ENCODE measurements at regions not wholly inside any gene's neighbourhood (a gene's known extent, or its start where the extent isn't known, plus 50 kb on each side); places are given as distances from the start of the nearest gene placed in this dataset.

DNA sequence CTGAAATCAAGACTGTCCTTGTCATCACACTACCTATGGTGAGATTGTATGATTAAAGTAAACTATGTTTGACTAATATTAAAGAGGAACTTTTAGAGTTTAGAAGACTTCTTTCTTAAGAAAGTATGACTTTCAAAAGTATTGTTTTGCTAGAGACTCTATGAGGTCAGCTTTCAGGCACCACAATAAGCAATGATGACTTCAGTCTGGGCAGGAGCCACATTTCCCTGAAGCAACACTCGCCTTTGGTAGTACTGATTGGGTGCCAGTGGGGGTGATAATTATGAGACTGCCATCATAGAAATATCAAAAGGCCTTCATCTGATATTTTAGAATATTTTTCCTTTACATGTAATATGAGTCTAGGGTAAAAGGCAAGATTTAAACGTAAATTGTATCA lies 212.6 kb downstream of the DTHD1 start:
- DNase-seq: no peak

DNA sequence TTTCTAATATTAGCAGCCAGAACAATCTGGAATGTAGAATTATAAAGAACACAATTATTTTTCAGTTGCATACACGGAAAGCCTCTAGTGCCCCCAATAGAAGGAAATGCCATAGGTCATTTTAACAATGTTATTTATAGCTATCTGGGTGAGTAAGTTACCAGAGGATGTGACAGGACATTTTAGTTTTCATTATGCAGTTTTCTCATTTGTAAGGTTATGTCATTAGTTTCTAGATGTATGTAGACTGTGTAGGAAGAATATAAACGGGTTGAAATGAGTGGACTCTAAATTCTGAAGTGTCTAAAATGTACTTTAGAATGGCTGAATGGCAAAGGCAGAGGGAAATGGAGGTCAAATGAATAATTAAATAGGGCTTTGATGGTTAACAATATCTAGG lies 213.3 kb downstream of the DTHD1 start:
- DNase-seq: no peak

DNA sequence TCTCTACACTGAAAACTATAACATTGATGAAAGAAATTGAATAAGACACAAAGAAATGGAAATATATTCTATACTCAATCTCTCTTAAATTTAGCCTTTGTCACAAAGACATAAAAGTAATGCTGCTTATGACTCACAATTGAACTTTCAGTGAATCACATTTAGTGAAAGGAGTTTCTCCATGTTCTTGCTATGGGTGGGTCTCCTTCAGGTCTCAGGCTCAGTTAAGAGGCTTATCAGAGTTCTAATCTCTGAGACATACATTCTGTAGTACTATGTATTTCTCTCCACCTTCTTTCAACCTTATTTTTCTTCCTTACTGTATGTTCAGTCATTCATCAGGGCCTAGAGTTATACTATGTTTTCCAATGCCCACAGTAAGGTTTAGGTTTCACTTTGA lies 220.9 kb downstream of the DTHD1 start:
- no peak for DNase-seq

DNA sequence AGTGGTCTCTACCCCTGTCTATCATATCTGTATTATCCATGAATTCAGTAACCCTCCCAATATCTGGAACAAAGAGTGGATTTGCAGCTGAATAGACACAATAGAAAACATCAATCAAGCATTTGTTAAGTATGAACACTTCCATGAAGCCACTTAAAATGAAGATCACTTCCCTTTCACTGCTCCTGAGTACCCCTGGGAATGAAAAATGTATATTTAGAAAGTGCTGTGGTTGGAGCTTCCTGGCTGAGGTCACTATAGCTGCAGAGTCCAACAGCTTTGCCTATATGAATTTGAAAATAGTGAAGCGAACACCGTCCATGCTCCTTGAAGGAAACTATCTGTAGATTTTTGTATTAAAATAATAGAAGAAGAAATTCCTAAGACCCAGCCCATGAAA lies 227.0 kb downstream of the DTHD1 start:
- no peak for DNase-seq

DNA sequence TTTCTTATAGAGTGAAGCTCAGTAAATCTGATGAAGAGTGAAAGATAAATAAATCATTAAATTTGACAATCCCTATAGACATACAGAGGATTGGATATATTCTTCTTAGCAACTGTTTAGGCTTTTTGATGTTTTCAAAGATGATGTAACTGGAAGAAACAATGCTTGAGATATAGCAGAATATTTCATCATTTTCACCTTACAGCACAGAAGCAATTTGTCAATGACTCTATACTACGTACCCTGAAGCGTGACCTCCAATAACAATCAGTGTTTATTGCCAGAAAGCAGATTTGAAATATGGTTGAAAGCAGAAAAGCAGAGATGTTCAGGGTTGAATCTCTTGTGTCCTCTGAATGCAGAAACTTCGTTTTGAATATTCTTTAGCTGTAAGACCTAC lies 228.4 kb downstream of the DTHD1 start:
- DNase-seq: no peak

DNA sequence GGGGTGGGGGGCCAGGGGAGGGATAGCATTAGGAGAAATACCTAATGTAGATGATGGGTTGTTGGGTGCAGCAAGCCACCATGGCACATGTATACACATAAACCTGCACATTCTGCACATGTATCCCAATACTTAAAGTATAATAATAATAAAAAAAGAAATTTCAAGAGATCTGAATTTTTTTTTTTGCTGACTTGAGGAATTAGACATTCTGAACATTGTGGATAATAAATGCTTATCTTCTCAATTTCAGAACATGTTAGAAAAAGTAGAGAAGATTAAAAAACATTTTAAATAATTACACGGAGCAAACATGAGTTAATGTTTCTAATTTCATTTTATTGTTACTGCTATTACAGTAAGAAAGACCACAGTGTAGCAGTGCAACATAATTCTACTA lies 230.4 kb downstream of the DTHD1 start:
- DNase-seq: no peak

DNA sequence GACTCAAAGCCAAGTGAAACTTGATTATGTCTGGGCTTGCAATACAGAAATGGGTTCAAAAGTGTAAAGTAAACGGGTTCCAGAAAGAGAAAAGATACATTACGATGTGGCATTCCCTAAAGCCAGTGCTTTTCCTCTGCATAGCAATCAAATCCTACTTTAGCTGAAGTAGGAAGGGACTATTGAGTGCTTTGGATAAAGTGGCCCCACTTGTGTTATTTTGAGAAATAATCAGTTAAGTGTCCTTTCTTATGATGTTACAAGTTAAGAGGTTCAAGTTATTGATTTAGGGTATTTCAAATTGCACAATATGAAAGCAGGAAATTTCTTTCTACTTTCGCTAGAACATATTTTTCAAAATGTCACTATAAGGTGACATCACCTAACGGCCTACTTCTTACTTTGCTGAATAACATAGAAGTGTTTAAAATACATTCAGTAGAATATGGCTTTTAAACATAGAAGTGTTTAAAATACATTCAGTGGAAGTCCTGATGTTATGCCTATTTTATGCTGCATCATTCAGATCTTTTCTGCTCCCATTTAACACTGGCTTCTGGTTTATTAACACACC lies 235.2 kb downstream of the DTHD1 start:
- no peak for DNase-seq

DNA sequence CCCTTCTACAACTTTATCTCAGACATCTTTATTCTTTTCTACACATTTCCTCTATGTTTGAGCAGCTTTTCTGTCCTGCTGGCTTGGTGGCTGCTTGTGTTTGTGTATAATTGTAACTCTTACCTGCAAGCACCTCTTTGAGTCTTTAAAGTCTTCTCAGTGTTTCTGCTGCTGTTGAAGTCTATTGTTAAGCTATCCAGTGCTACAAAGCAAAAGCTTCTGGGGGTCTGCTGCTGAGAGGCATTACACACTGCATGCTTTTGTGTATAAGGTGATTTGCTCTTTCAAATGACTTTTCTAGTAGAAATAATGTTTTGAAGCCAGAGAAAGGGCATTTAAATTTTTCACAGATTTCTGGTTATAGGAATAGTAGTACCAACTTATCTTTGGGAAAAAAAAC lies 241.8 kb downstream of the DTHD1 start:
- no peak for DNase-seq

DNA sequence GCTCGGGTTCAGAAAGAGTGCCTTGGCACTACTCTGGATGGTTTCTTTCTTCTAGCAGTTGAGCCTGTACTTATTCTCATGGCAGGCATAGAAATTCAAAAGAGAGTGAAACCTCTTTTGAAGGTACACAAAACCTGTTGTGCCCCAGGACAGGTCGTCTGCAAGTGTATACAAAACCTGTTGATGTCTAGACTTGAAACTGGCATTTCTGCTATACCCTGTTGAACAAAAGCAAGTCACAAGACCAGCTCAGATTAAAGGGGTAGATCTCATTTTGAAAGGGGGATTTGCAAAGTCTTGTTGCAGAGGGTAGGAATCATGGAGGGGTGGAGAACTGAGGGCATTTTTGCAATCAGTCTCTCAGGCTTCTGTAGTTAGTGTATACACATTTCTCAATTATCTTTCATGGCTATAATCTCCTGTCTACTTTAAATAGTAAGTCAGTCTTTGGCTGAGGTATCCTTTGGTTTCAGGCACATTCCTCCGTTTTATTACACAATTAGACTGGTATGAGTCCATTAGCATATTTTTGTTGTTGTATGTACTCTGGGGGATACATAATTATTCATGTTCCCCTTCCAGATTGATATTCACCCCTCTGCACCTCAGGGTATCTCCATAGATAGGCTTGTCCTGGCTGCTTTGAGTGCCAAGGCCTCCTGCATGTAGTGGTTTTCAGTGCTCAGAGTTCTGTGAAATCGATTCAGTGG lies 251.4 kb downstream of the DTHD1 start:
- DNase-seq: no peak

DNA sequence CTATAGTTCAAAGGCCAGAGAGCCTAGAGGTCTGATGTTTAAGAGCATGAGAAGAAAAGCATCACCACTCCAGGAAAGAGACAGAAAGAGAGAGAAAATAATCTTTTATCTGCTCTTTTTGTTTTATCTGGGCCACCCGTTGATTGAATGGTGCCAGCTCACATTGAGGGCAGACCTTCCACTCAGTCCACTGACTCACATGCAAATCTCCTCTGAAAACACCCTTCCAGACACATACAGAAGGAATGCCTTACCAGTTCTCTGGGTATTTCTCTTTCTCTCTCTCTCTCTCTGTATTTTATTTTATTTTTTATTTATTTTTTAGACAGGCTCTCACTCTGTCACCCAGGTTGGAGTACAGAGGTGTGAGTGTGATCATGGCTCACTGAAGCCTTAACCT lies 252.5 kb downstream of the DTHD1 start:
- DNase-seq: no peak

DNA sequence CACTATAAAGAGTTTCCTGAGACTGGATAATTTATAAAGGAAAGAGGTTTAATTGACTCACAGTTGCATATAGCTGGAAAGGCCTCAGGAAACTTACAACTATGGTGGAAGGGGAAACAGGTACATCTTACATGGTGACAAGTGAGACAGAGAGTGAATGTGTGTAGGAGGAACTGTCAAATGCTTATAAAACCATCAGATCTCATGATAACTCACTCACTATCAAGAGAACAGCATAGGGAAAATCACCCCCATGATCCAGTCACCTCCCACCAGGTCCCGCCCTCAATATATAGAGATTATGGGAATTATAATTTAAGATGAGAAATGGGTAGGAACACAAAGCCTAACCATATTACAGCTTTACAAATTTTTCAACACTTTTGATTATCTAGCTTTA lies 266.0 kb downstream of the DTHD1 start:
- no peak for DNase-seq

DNA sequence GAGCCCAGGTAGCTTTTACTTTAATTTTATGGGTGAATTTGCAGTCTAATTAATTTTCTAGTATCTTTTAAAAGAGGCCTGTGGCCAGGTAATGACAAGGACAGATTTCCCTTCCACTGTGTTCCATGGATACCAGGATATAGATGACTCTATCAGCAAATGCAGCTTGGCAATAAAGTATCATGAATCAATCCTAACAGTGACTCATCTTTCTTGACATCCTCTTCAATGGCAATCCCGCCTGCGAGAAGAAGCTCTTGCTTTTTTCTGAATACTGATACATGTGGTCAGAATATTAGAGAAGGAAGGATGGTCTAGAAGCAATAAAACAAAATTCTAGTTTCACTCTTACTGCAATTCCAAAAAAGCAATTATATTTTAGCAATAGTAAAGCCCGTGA lies 267.8 kb downstream of the DTHD1 start:
- no peak for DNase-seq

DNA sequence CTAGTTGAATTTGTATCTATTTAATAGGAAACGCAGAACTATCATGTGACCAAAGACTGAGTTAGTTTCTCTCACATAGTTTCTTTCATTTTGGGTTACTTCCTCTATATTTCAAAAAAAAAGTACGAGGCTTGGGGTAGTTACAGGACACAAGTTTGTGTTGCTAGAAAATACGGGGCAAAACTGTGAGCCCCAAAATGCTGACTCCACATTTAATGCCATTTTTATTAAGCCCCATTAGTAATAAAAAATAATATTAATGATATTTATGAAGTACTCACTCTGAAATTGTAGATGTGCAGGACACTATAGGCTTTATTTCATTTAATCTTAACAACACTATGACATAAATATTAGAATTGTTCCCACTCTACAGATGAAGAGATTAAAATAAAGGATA lies 268.6 kb downstream of the DTHD1 start:
- DNase-seq: no peak

DNA sequence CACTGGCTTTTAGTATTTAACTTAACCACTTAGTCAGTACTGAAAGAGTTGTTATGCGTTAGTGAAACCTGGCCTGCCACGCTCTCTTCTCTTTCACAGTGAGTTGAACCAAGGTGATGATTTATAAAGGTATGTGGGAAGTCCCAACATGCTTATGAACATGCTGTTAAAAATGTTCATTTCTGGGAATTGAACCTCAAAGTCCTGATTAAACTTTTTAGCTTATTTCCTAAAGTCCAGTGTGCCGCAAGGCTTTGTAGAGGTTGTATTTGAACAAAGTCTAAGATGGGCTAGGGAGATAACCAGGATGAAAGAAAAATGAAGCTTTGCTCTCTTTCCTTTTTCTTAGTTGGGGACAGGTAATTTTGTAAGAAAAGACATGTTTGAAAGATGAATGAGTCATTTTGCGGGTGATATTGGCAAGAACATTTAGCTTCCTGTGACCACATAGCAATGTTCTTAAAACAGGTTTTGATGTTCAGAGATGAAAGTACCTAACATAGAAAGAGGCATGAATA lies 270.3 kb downstream of the DTHD1 start:
- DNase-seq: no peak

DNA sequence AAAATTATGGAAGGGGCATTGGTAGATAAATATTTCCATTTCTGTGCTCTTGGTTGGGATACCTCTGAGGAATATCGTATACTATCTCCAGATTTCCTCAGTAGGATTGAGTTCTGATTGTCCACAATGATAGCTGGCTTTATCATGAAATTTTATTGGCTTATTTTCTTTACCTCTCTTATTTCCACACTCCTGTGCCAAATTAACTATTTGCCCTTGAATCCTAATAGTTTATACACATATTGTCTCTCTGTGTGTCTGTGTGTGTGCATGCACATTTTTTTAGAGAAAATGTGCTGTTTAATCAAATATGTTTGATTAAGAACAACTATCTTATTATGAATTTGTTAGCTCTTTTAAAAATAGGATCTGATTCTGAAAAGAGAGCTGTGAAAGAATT lies 271.6 kb downstream of the DTHD1 start:
- no peak for DNase-seq

DNA sequence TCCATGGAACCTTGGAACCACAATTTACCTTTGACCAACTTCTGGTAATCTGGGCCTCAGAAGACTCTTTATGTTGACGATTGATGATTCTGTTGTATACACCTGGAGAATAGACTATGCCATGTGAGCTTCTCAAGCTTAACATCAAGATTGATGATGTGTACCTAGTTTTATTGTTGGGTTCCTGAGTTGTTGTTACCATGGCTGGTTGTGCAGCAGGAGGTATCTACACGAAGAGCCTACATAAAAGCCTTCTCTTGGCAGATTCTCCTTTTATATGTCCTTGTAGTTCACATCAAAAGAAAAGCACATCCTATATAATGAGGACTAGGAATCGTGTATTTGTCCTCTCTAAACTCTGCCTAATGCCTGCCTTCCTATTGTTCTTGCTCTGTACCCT lies 272.0 kb downstream of the DTHD1 start:
- no peak for DNase-seq

DNA sequence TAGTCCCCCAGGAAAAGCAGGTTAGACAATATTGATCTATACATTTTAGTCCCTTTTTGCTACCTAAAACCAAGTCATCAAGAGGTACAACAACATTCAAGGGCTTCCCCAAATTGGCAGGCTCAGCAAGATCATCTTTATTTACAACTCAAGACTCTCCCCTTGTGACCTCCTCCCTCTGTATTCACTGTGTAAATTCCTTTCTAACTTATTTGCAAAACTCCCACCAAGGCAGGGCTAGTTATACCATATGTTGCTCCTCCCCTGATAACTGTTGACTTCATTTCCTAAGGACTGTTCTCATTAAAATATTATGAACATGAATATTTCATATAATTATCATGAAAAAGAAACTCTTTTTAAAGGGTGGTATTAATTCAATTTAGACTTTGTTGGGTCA lies 275.6 kb downstream of the DTHD1 start:
- no peak for DNase-seq

DNA sequence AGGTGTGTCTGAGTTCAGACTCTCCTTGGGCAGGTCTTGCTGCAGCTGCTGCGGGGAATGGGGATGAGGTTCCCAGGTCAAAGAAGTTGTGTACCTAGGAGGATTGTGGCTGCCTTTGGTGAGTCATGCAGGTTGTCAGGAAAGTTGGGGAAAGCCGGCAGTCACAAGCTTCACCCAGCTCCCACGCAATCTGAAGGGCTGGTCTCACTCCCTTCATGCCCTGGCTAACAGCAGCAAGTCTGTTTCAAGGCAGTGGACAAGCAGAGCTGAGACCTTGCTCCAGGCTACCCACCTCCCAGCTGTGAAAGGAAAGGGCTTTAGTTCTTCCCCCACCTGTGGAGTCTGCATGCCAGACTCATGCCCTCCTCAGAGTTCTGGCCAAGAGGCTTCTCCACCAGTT lies 287.2 kb downstream of the DTHD1 start:
- no peak for DNase-seq

DNA sequence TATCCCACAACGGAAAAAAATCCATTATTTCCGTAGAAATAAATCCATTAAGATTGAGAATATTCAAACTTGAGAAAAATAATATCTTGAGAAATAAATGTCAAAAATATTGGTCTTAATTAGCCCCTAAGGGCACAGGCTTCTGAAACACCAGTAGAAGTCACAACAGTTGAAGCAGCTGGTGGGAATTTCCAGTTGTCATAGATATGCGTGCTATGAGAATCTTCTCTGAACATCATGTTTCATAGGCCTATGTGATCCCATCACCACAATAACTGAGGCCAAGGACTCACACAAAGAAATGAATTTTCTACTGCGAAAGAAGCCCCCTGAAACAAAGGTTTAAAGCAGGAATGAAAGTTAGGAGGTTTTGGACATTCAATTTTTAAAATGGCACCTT lies 292.0 kb downstream of the DTHD1 start:
- DNase-seq: no peak

DNA sequence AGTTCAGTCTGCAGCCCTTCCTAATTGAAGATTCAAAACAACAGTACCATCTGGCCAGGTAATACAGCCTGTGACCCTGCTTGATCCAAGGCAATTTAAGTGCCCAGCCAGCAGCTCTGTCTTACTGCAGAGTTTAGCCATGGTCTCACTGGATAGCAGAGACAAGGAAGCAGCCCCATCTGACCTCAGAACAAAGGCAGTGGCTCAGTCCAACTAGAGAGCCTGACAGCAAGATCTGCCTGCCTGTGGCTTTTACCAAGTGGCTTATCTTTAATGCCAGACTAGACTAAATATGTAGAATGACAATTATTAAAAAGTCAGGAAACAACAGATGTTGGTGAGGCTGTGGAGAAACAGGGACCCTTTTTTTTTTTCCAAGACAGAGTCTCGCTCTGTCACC lies 293.4 kb downstream of the DTHD1 start:
- DNase-seq: no peak

DNA sequence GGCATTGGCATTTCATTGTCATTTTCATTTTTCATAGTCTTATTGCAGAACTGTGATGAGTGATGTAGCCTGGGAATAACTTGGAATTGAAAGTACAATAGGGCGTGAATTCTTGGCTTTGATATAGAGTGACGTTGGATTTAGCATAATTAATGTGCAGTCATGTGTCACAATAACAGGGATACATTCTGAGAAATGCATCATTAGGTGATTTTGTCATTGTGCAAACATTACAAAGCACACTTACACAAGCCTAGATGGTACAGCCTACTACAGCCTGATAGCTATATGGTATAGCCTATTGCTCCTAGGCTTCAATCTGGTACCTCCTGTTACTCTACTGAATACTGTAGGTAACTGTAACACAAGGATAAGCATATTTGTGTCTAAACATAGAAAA lies 300.8 kb downstream of the DTHD1 start:
- no peak for DNase-seq

DNA sequence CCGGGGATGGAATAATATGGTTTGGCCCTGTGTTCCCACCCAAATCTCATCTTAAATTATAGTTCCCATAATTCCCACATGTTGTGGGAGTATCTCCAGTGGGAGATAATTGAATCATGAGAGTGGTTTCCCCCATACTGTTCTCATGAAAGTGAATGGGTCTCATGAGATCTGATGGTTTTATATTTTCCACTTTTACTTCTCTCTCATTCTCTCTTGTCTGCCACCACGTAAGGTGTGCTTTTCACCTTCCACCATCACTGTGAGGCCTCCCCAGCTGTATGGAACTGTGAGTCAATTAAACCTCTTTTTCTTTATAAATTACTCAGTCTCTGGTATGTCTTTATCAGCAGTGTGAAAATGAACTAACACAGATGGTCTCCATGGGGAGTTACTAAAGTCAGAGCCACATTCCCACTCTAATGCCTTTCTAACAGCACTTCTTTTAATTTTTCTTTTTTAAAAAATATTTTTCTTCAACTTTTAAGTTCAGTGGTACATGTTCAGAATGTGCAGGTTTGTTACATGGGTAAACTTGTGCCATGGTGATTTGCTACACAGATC lies 306.6 kb downstream of the DTHD1 start:
- no peak for DNase-seq

DNA sequence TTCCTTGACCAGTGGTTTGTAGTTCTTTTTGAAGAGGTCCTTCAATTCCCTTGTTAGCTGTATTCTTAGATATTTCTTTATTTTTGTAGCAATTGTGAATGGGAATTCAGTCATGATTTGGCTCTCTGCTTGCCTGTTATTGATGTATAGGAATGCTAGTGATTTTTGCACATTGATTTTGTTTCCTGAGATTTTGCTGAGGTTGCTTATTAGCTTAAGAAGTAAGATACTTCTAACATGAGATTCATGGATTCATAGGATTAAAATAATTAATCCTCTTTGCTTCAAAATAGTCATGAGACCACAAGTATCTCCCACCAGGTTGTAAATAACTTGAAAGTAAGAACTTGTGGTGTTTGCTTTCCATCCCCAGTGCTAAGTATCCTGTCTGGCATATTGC lies 308.9 kb downstream of the DTHD1 start:
- DNase-seq: no peak

DNA sequence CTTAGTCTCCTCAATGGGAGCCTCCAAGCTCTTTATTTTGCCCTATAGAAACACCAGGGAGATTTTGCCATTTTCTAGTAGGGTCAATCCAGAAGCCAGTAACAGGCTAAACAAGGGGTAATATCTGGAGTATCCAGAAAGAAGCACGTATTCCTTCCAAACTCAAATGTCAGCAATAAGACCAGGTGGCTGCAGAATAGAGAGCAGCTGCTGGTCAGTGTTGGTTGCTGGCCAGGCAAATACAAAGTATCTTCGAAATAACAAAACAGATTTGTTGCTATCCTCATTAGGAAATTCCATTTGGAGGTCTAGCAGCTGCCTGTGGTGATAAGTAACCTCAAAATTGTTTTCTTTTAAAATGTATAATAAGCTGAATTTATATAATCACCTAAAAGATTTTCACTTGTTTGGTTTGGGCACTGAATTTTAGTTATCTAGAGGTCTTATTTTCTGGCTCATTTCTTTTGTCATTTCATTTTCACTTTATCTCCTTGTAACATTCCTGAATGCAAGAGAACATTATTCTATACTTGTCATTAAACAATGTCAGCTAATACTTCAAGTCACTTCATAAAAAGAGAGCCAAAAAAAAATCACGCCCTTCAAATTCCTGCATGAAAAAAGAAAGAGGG lies 320.6 kb downstream of the DTHD1 start:
- no peak for DNase-seq

All from activated gamma-delta T cell treated with Interleukin-2 at 50 U/mL for 16 hours (primary cell).